AG08396 (cell line): ENCODE measurements at regions not wholly inside any gene's neighbourhood (a gene's known extent, or its start where the extent isn't known, plus 50 kb on each side); places are given as distances from the start of the nearest gene placed in this dataset.
"Not testable (repeated sequence)": the region's sequence is repeated elsewhere in the genome, so short reads cannot be mapped to it uniquely, and the experiment has no call there.

Experiments
- DNase-seq: peaks from one replicate; pipeline ENCODE4 v3.0.0; 2012; ENCODE audit warnings: low spot score, mixed read lengths

- DNase-seq, result no peak
Measured at GRCh38 chr14:105918496-105919262, 392.3 kb downstream of the TMEM121 start.

- no peak for DNase-seq
Measured at GRCh38 chr14:105919458-105920150, 393.2 kb downstream of the TMEM121 start.

DNA sequence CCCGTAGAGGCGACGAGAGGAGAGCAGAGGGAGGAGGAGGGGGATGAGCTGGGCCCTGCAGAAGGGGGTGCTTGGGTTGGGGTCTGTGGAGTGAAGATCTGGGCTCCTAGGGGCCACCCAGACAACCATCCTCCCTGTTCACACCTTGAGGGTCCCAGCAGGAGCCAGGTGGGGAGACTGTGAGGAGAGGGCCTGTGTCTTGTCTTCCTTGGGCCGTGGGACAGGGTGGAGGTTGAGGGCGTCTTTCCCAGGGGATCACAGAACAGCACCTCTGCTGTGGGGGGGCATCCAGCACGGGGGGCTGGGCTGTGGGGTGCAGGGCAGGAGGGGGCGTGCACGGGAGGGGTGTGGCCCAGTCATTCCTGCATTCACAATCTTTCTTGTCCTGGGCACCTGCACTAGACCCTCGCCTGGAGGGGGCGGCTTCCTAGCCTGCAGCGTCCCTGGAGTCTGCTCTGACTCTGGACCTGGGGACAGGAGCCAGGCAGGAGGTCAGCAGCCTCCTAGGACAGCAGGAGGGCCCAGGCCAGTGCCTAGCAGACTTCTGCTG lies 393.8 kb downstream of the TMEM121 start:
- DNase-seq, result not testable (repeated sequence)

DNA sequence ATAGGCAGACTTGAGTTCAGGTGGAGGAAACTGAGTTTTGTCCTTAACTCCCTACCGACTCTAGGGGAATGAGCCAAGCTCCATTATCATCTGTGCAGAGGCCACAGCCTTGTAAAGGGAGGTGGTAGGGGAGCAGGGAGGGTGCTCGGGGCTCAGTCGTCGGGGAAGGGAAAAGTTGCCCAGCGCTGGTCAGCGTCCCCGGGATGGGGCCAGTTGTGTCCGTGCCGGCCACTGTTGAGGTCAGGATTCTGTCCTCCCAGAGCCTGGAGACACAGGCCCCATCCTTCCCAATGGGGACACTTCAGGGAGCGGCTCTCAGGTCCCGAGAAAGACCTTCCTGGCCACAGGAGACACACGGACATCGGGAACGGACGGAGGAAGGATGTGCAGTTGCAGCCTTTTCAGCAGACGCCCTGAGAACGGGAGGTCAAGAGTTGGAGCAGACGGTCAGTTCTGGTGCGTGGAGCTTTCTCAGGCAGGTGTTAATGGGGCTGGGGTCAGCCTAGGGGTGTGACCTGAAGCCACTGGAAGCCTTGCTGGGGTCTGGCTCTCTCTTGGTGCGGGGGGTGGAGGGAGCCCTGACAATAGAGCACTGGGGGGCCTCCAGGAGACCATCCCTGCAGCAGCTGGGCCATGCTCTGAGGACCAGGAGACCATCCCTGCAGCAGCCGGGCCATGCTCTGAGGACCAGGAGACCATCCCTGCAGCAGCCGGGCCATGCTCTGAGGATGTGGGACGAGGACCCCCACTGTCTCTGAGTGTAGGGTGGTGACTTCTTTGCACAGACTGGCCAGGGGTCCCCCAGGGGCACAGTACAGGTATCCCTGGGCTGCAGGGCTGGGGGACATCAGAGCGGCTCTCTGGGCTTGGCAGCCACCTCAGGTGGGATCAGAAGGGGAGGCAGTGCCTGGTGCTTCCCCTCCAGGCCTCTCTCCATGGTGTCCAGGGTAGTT lies 394.7 kb downstream of the TMEM121 start:
- DNase-seq, result not testable (repeated sequence)

GRCh38 chr14:105921781-105922180 lies 395.4 kb downstream of the TMEM121 start:
- not testable (repeated sequence) for DNase-seq

DNA sequence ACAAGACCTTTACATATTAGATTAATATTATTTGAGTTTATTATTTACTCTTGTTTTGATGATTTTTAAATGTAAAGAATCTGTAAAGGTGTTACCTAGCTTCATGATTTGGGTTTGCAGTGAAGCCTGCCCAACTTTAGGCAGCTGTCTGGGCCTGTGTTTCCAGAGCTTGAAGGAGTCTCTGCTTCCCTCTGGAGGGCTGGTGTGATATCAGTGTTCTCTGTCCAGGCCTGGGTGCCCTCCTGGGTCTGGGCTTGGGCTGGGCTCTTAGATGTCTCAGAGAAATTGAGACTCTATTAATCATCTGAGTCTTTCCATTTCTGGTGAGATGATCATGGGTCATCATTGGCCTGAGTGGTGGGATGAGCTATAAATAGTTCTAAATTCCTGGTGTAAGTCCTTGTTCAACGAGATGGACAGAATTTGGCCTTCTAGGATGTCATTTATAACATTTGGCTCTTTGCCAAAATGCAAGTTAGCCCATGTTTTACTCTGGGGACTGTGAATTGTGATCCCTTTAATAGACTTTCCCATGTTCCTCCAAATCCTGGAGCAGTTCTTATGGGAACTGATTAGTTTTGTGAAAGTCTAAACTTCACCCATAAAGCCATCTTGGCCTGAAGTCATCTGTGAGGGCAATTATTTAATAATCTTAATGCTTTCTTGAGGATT lies 397.3 kb downstream of the TMEM121 start:
- DNase-seq, result not testable (repeated sequence)

GRCh38 chr14:105924951-105925591 lies 398.7 kb downstream of the TMEM121 start:
- DNase-seq, result no peak

DNA sequence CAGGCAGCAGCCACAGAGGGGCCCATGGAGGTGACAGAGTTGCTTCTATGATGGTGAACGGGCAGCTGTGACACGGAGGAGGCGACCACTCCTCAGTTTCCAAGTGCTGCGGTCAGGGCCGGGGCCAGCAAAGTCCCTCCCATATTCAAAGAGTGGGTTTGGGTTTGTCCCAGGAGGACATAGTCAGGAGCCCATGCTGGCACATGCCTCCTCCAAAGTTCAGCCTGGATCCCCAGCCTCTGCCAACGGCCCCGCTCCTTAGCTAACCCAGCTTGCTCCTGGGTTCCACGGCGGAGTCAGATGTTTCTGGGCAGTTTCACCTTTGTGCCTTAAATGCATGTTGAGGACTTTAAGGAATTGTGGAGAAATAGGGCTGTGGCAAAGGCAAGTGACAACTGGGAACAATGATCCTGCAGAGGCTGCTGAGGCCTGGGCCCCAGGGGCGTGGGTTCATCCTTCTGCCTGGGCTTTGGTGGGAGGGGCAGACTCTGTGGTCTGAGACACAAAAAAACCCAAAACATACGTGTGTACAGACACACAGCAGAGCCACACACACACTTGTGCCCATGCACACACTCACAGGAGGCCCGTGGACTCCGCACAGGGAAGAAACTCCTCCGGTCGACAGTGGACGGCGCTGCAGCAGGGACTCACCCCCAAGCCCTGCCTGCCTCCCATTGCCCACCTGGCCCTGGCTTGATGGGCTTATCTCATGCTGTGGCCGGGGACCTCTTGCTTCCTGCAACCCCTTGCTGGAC lies 399.4 kb downstream of the TMEM121 start:
- no peak for DNase-seq

GRCh38 chr14:105926373-105927095 lies 400.2 kb downstream of the TMEM121 start:
- no peak for DNase-seq

GRCh38 chr14:105927096-105928060 lies 401.0 kb downstream of the TMEM121 start:
- no peak for DNase-seq

- DNase-seq, result not testable (repeated sequence)
Measured at GRCh38 chr14:105928171-105929111, 402.1 kb downstream of the TMEM121 start.

DNA sequence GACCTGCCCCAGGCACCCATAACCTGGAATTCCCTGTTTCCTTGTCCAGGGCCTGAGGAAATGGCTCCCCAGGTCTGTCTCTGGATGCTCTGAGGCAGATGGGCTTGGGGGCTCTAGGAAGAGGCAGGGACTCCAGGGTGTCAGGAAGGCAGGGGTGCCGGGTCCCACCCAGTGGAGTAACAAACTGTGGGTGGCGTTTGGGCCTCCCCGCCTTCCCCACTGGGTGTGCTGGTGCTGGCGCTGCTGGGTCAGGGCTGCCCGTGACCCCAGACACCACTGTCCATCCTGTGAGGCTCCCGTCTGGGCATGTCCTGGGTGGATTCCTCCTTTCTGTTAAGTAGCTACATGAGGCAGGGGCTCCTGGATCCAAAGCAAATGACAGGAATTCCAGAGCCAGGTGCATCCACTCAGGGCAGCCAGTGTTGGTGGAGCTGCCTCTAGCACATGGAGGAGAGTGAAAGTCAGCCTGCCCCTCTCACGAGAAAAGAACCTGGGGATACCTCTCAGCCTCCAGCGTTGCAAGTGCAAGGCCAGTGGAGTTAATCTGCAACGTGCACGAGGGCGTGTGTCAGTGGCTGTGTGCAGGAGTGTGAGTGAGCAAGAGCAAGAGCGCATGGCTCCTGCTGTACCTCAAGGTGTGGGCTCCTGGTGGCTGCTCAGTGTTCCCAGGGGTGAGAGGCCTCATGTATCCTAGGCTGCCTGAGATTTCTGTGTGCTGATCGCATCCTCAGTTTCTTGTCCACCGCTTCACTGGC lies 403.1 kb downstream of the TMEM121 start:
- no peak for DNase-seq

DNA sequence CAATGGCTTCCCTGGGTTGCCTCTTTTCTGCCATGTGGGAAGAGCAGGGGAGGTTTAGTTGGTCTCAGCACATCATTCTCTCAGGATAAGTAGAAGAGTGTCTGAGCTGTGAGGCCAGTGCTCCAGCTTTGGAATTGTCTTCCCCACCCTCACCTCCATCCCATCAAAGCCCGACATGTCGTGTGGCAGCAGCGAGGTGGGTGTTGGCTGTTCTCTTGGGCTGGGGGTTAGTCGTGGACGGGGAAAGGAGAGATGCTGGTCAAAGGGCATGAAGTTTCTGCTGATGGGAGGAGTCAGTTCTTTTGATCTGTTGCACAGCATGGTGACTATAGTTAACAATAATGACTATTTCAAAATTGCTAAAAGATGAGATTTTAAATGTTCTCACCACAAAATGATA lies 404.2 kb downstream of the TMEM121 start:
- DNase-seq, result no peak

GRCh38 chr14:105931808-105932483 lies 405.6 kb downstream of the TMEM121 start:
- DNase-seq, result no peak

- DNase-seq, result no peak
Measured at GRCh38 chr14:105933238-105933637, 406.9 kb downstream of the TMEM121 start.

DNA sequence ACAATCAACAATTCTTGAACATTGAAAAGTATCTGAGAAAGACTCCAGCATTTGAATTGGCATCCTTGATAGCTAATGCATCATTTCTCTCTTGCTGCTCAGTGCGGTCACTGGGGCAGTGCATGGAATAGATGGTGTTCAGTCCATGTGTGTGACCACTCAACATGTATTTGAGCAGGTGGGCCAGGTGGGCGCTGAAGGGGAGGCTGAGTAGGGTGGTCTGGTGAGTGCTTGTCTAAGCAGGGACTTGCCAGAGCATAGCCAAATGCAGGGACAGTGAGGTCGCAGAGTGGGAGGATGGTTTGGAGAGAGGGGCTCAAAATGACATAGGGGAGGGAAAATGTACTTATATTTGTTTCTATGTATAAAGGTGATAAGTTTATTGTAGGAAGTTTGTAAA lies 409.0 kb downstream of the TMEM121 start:
- DNase-seq, result no peak
